ENCODE measurements at regions not wholly inside any gene's neighbourhood (a gene's known extent, or its start where the extent isn't known, plus 50 kb on each side); places are given as distances from the start of the nearest gene placed in this dataset.

GRCh38 chrX:40440866-40441265 is 139.9 kb upstream of the ATP6AP2 start:
- Histone ChIP-seq H3K36me3 (replicated peaks) (no peaks in the 10 kb centered on the region), H3K4me3 (ENCODE audit: low read depth, low read length) (no peak overlapping the region), H3K27ac (no peak overlapping the region), H3K27me3 (replicated peaks) (no peaks in the 10 kb centered on the region)
- in situ Hi-C loops (cut with HindIII; ENCODE audit: low pct_ligation_motif_present, low sequenced_read_pairs): no loop called here
- TF ChIP-seq CTCF (IDR thresholded peaks at IDR 0.05; ENCODE audit: low read depth, low read length, missing control alignments): no peak
- no peak for DNase-seq

- Histone ChIP-seq H3K27ac (no peak overlapping the region), H3K4me3 (ENCODE audit: low read depth, low read length) (no peak overlapping the region), H3K27me3 (replicated peaks) (no peaks in the 10 kb centered on the region), H3K36me3 (replicated peaks) (no peaks in the 10 kb centered on the region)
- TF ChIP-seq CTCF (IDR thresholded peaks at IDR 0.05; ENCODE audit: low read depth, low read length, missing control alignments): no peak
- in situ Hi-C loops (cut with HindIII; ENCODE audit: low pct_ligation_motif_present, low sequenced_read_pairs): no loop called here
- no peak for DNase-seq
These were observed 140.9 kb upstream of the ATP6AP2 start for GRCh38 chrX:40439625-40440532.

GRCh38 chrX:40437348-40437747 is 143.4 kb upstream of the ATP6AP2 start:
- no peak overlapping the region for H3K27ac ChIP-seq
- DNase-seq: no peak
- H3K4me3 ChIP-seq (ENCODE audit: low read depth, low read length): no peak overlapping the region
- H3K27me3 ChIP-seq (replicated peaks): no peaks in the 10 kb centered on the region
- in situ Hi-C loops (cut with HindIII; ENCODE audit: low pct_ligation_motif_present, low sequenced_read_pairs): no loop called here
- no peak for TF ChIP-seq CTCF (IDR thresholded peaks at IDR 0.05; ENCODE audit: low read depth, low read length, missing control alignments)
- H3K36me3 ChIP-seq (replicated peaks): no peaks in the 10 kb centered on the region

- DNase-seq: no peak
- no peak for TF ChIP-seq CTCF (IDR thresholded peaks at IDR 0.05; ENCODE audit: low read depth, low read length, missing control alignments)
- no peak overlapping the region for H3K4me3 ChIP-seq (ENCODE audit: low read depth, low read length)
These were observed 145.8 kb upstream of the ATP6AP2 start for GRCh38 chrX:40434947-40435346.

GRCh38 chrX:40434443-40434842 is 146.3 kb upstream of the ATP6AP2 start:
- Histone ChIP-seq H3K27me3 (replicated peaks) (no peaks in the 10 kb centered on the region), H3K4me3 (ENCODE audit: low read depth, low read length) (no peak overlapping the region), H3K36me3 (replicated peaks) (no peaks in the 10 kb centered on the region), H3K27ac (no peak overlapping the region)
- TF ChIP-seq CTCF (IDR thresholded peaks at IDR 0.05; ENCODE audit: low read depth, low read length, missing control alignments): no peak
- in situ Hi-C loops (cut with HindIII; ENCODE audit: low pct_ligation_motif_present, low sequenced_read_pairs): no loop called here
- no peak for DNase-seq

More at GRCh38 chrX:40434947-40435346, 145.8 kb upstream of the ATP6AP2 start:
- Histone ChIP-seq H3K36me3 (replicated peaks) (no peaks in the 10 kb centered on the region), H3K27ac (no peak overlapping the region), H3K27me3 (replicated peaks) (no peaks in the 10 kb centered on the region)
- in situ Hi-C loops (cut with HindIII; ENCODE audit: low pct_ligation_motif_present, low sequenced_read_pairs): no loop called here

Data from brain microvascular endothelial cell (primary cell).